ENCODE measurements at regions not wholly inside any gene's neighbourhood (a gene's known extent, or its start where the extent isn't known, plus 50 kb on each side); places are given as distances from the start of the nearest gene placed in this dataset.
"Not testable (repeated sequence)": the region's sequence is repeated elsewhere in the genome, so short reads cannot be mapped to it uniquely, and the experiment has no call there.

GRCh38 chr1:232417636-232418248 lies 212.2 kb downstream of the SIPA1L2 start:
- no peak for DNase-seq (ENCODE audit: low read depth in 2 of 2)

GRCh38 chr1:232416026-232416568 lies 213.8 kb downstream of the SIPA1L2 start:
- DNase-seq (ENCODE audit: low read depth in 2 of 2), result no peak

GRCh38 chr1:232415481-232415880 lies 214.5 kb downstream of the SIPA1L2 start:
- DNase-seq (ENCODE audit: low read depth in 2 of 2), result not testable (repeated sequence)

DNA sequence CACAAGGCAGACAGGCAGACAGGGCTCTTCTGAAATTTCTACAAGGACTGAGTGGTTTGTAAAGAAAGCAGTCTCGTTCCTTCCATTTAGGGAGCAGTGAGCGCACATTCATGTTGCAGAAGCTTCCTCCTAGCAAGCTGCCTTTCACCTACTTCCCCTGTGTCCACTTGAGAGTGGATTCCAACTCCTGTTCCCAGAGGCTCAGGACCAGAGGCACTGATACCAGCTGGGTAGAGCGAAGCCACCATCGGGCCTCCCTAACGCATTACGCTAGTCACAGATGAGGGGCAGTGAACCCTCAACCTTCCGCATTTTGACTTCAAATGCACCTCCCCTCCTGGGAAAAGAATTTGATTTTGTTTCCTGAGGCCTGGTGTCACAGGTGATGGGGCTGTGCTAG lies 215.8 kb downstream of the SIPA1L2 start:
- DNase-seq (ENCODE audit: low read depth in 2 of 2), result no peak

- no peak for DNase-seq (ENCODE audit: low read depth in 2 of 2)
Measured at GRCh38 chr1:232413674-232414073, 216.3 kb downstream of the SIPA1L2 start.

GRCh38 chr1:232409584-232409983 lies 220.3 kb downstream of the SIPA1L2 start:
- no peak for DNase-seq (ENCODE audit: low read depth in 2 of 2)

- no peak for DNase-seq (ENCODE audit: low read depth in 2 of 2)
Measured at GRCh38 chr1:232407120-232407519, 222.8 kb downstream of the SIPA1L2 start.

DNA sequence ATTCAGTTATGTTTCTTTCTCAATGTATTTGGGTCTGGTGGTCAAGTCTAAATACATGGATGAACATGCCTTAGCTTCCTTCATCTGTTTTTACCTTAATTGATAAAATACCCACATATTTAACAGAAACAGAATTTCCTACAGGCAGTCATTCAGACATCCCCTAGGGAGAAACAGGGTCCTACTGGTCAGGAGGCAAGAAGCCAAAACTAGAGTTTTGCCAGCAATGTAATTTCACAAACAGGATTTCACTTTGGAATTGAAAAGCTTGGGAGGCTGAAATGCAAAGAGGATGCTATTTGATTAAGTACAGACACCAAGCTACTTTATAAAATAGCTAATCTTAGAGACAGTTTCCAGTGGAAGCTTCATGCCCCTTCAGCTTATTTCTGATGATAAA lies 224.2 kb downstream of the SIPA1L2 start:
- no peak for DNase-seq (ENCODE audit: low read depth in 2 of 2)

DNA sequence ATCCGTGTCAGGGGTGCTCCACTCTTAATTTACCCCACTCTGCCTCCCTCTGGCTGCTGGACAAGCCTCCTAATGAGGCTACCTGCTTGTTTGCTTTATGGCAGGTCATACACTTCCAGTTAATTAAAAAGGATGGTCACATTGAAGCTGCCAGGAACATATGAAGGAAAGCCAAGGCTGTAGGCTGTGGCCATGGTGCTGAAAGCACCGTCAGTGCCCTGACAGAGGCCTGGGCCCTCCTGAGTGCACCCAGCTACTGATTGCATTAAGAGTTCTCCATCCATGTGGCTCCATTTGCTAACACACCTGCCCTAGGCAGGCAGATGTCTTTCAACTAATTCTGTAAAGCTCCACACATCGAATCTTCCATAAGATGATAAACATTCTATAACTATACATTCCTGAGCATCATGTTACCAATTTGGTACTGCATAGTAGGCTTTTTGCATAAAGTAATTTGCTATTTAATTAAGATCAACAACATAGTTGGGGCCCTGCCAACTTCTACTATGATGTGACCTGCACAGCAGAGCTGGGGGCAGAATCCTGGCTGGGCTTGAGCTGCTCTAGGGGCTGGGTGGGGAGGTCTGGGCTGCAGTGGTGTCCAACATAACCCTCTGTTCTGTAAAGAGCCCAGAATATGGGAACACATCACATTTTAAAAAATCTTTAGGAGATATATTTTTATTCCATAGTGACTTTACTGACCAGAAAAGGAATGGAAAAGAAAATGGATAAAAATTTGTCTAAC lies 224.8 kb downstream of the SIPA1L2 start:
- DNase-seq (ENCODE audit: low read depth in 2 of 2), result no peak

- no peak for DNase-seq (ENCODE audit: low read depth in 2 of 2)
Measured at GRCh38 chr1:232404227-232404626, 225.7 kb downstream of the SIPA1L2 start.

DNA sequence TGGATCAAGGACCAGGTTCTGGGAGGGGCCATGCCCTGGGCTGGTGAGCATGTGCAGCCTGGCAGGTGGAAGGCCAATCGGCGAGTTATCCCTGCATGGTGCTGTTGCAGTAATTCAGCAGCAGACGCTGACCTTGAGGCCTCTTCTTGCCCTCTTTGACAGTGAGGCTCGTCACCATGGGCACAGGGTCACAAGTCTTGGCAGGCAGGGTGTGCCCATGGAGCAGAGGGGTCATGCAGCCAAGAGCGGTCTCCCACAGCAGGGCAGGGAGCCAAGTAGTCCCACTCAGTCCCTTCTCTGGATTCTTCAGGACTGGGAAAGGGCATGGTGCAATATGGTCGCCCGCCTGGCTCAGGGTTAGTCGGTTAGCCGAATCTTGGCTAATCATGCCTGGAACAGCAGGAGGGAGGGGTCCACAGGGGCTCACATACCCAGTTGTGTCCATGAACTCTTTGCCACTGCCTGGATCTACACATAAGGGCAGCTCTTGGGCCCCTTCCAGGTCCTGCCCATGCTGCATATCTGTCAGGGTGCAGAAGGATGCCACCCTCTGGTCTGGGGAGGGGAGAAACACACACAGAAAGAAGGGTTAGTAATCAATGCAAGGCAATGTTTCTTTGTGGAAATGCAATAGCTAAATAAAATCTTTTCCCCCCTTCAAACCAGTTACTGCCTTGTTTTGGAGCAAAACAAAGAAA lies 226.8 kb downstream of the SIPA1L2 start:
- no peak for DNase-seq (ENCODE audit: low read depth in 2 of 2)

DNA sequence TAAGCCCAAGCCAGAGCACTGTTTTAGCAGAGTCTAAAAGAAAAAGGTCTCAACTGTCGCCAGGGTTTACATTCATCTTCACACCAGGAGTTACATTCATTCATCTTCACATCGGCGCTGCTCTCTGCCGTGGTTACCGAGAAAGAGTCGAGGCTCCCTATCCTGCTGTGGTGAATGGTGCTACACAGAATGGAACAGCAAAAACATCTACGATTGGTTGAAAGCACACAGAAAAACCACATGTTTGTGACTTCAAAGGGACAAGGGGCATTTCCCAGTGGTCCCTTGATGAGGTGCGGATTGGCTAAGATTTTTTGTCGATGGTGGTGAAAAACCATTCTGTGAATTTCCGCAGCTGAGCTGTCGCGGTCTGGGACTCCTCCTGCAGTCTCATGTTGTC lies 231.1 kb downstream of the SIPA1L2 start:
- no peak for DNase-seq (ENCODE audit: low read depth in 2 of 2)

DNA sequence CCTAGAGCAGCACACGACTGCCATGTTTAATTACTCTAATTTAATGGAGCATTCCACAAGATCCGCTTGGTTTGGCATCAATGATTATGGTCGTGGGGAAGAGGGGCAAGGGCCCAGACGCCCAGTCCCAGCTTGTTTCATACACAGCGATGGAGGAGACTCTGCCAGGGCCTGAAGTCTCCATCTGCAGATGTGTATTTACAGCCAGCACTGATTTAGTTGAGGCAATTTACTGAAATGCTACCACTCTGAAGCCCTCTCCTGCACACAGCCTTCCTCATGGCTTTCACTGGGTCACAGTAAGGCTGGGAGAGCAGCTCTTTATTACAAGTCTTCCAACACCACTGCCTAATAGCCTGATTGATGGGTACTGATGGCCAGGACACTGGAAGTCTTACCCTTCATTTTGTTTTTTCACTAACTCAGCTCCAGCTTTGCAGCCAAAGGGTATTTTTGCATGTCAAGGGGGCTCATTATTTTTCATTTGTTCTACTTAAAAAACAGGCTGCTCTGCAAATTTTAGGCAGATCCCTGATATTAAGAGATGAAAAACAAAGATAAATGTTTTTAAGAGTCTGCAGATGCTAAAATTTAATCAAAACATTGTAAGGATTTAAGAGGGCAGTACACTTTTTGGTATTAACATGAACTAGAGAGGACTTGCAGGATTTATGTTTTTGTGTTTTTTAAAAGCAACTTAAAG lies 236.3 kb downstream of the SIPA1L2 start:
- no peak for DNase-seq (ENCODE audit: low read depth in 2 of 2)

- no peak for DNase-seq (ENCODE audit: low read depth in 2 of 2)
Measured at GRCh38 chr1:232393010-232393409, 236.9 kb downstream of the SIPA1L2 start.

GRCh38 chr1:232390590-232390989 lies 239.3 kb downstream of the SIPA1L2 start:
- DNase-seq (ENCODE audit: low read depth in 2 of 2), result no peak

DNA sequence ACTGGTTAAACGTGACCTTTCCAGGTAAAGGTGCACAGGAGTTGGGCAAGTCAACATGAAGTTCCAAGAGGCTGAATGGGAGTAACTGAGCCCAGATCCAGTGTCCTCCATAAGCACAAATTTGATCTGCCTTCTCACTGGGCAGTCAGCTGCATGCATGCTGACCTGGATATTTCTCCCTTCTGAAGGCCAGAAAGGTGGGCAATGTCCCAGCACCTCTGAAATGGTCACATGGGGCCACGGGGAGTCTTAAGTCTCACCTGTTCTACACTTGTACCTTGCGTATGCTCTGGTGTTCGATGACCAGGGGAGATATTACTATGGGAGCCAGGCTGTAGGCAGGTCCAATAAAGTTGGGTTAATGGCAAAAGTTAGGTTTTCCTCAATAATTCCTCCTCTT lies 240.2 kb downstream of the SIPA1L2 start:
- no peak for DNase-seq (ENCODE audit: low read depth in 2 of 2)

DNA sequence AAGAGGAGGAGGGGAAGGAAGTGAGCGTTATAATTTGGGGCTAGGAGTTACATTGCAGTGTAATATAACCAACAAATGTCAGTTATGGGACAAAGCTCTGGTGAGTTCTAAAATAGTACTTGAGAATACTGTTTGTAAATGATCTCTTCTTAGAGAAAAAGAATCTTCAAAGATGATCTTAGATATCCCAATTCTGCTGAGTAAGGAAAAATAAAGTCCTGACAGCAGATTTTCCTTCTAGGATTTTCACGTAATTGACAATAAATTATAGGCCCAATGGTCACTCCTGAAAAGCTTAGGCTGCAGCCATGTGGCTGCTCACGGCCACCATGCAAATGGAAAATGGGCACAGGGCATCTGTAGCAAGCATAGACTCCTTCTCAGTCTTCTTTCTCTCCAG lies 241.6 kb downstream of the SIPA1L2 start:
- no peak for DNase-seq (ENCODE audit: low read depth in 2 of 2)

DNA sequence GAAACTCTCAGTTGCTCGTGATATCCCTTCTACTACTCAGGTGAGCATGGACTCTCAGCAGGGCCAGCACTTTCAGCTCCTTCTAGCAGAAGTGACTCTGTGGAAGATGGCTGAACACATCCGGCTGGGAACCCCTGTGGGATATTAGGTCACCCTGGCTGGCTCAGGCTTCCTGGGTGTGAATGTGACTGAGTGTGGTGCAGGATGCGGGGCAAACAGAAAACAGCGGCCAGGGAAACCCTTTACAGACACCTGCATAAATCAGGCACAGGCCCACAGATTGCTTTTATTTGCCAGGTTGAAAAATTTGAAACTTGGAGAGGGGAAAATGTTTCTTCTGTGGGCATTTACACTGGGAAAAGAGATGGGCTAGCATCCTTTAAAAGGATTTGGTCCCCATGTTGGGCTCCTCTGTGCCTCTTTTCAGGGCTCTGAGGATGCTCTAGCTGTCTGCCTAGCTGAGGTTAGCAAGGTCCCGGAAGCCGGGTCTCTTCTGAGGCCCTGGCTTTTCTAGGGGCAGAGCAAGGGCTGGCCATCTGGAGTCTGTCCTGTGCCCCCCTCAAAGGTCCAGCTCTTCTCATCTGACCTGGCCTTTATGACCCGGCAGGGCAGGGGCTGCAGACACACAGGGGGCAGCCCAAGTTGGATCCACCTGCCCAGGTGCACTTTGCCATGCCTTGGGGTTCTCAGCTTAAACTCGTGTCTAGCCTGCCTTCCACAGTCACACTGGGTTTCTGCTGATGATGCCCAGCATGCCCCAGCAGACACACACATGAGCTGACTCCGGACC lies 243.0 kb downstream of the SIPA1L2 start:
- no peak for DNase-seq (ENCODE audit: low read depth in 2 of 2)

DNA sequence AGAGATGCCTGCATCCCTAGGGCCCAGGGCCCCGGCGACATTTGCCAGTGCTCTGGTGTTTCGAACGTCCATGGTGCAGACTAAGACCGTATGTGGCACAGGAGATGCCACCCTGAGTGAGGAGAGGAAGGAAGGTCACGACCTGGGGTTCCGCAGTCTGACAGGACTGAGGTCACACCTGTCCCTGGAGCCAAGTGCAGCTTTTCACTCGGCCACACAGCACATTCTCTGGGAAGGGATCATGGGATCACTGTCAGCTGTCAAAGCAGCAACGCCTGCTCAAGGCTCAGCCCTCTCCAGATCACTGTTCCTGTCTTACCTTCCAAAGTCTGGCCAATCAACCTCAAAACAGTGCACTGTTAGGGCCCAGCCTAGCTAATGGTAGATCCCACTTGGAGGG lies 243.6 kb downstream of the SIPA1L2 start:
- no peak for DNase-seq (ENCODE audit: low read depth in 2 of 2)

DNA sequence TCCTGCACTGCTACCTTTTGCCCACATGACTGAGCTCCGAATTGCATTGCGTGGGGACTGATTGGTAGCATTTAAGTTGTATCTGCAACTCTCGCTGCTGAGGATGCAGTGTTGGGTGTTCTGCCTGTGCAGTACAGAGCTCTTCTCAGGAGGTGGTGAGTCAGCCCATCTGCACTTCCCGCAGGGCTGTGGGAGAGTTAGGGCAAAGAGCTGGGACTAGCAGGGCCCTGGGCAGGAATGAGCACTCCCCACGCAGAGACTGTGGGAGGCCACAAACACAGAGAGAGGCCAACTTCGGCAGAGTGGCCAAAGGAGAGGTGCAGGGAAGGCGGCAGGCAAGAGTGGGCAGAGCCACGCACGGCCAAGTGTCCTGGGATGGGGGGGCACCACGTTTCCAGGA lies 244.7 kb downstream of the SIPA1L2 start:
- DNase-seq (ENCODE audit: low read depth in 2 of 2), result no peak

- no peak for DNase-seq (ENCODE audit: low read depth in 2 of 2)
Measured at GRCh38 chr1:232384171-232384883, 245.6 kb downstream of the SIPA1L2 start.
